Lung (tissue), 11 donors: ENCODE measurements at regions not wholly inside any gene's neighbourhood (a gene's known extent, or its start where the extent isn't known, plus 50 kb on each side); places are given as distances from the start of the nearest gene placed in this dataset.

ENCODE experiments used
- ATAC-seq: fragments of 200-7000 bp; cut with Tn5 transposase; one replicate; pipeline ENCODE4 v1.9.1; 2020; ENCODE audit warnings: moderate number of reproducible peaks; ENCODE audit not compliant: insufficient read depth, low FRiP score
- DNase-seq, 3 donors: peaks; one replicate each; pipeline ENCODE4 v3.0.0-alpha.2; 2013 to 2017
- H3K27ac ChIP-seq, 2 donors: one replicate each; pipeline ENCODE4 v1.5.1; 2013; ENCODE audit warnings: mild to moderate bottlenecking in 2 of 2, moderate library complexity in 2 of 2, control low read depth in 1 of 2, inconsistent platforms in 1 of 2, low read depth in 1 of 2, low read length in 1 of 2
- H3K27me3 ChIP-seq, 3 donors: one replicate each; pipeline ENCODE4 v1.5.1; 2013; ENCODE audit warnings: low read length in 2 of 3; ENCODE audit not compliant: control insufficient read depth in 3 of 3, insufficient read depth in 3 of 3
- H3K36me3 ChIP-seq, 4 donors: one replicate each; pipeline ENCODE4 v1.5.1; 2013; ENCODE audit warnings: low read length in 4 of 4, mild to moderate bottlenecking in 1 of 4, moderate library complexity in 1 of 4; ENCODE audit not compliant: control insufficient read depth in 4 of 4, insufficient read depth in 4 of 4
- H3K4me1 ChIP-seq, 5 donors: one replicate each; pipeline ENCODE4 v1.5.1; 2013; ENCODE audit warnings: low read length in 5 of 5, mild to moderate bottlenecking in 2 of 5, moderate library complexity in 1 of 5; ENCODE audit not compliant: control insufficient read depth in 5 of 5, insufficient read depth in 5 of 5
- H3K4me3 ChIP-seq: one replicate; pipeline ENCODE4 v1.5.1; 2013; ENCODE audit warnings: mild to moderate bottlenecking, control low read depth, moderate library complexity
- H3K9ac ChIP-seq, 2 donors: one replicate each; pipeline ENCODE4 v1.5.1; 2013; ENCODE audit warnings: low read length in 2 of 2, control low read depth in 1 of 2; ENCODE audit not compliant: insufficient read depth in 1 of 2
- H3K9me3 ChIP-seq, 4 donors: one replicate each; pipeline ENCODE4 v1.5.1; 2013; ENCODE audit warnings: low read length in 3 of 4, mild to moderate bottlenecking in 1 of 4, moderate library complexity in 1 of 4; ENCODE audit not compliant: control insufficient read depth in 4 of 4, insufficient read depth in 3 of 4
- WGBS, 2 donors: extraction: QIAGEN DNeasy Blood & Tissue Kit; methylation state at CpG; one replicate each; pipeline ENCODE4 v1.1.7; 2013; 5-methylcytosine and 5-hydroxymethylcytosine counted together
- TF ChIP-seq, protein P1 (sequence below): IDR thresholded peaks from 2 replicates; pipeline ENCODE4 v1.5.1; 2012; ENCODE audit warnings: mild to moderate bottlenecking; ENCODE audit errors: control extremely low read depth, extremely low read depth
- donor health status: control.
- donor health status: control.
- donor health status: Bipolar disorder and iron deficiency.
- donor health status: healthy.
- donor health status: DM: yes; HTN: yes; CAD: no.

GRCh38 chr7:22601408-22601807 is 101.4 kb upstream of the STEAP1B start:
- H3K4me3 ChIP-seq: no peak overlapping the region
- DNase-seq (no peak), ATAC-seq (no peak)
- no peaks in the 10 kb centered on the region for H3K36me3 ChIP-seq
- H3K9me3 ChIP-seq: no peaks in the 10 kb centered on the region
- no peak overlapping the region for H3K9ac ChIP-seq
- TF ChIP-seq, protein P1, sequence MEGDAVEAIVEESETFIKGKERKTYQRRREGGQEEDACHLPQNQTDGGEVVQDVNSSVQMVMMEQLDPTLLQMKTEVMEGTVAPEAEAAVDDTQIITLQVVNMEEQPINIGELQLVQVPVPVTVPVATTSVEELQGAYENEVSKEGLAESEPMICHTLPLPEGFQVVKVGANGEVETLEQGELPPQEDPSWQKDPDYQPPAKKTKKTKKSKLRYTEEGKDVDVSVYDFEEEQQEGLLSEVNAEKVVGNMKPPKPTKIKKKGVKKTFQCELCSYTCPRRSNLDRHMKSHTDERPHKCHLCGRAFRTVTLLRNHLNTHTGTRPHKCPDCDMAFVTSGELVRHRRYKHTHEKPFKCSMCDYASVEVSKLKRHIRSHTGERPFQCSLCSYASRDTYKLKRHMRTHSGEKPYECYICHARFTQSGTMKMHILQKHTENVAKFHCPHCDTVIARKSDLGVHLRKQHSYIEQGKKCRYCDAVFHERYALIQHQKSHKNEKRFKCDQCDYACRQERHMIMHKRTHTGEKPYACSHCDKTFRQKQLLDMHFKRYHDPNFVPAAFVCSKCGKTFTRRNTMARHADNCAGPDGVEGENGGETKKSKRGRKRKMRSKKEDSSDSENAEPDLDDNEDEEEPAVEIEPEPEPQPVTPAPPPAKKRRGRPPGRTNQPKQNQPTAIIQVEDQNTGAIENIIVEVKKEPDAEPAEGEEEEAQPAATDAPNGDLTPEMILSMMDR: no peak
- H3K4me1 ChIP-seq: peaks cover 0 to 8% (median 3%) of the 10 kb centered on the region in 5 donors
- H3K27ac ChIP-seq: no peak overlapping the region
- H3K27me3 ChIP-seq: no peaks in the 10 kb centered on the region

DNA sequence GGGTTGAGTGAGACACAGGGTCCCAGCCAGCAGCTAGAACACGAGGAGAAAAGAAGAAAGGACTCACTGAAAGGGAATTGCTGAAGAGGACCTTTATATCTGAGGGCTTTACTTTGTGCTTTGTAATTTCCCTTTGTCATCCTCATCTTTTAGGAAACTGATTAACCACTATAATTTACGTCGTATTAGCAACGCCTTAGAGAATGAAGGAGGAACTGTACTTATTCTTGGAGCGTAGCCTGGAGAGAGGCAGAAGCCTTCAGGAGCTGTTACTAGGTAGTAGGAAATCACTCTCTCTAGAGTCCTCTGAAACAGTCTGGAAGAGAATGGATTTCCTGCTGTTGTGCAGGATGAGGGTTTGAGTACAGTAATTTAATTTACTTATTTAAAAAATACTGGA is 101.0 kb upstream of the STEAP1B start:
- peak overlapping the region in 1 of 2 donors; percentile 4 for H3K27ac ChIP-seq
- H3K9me3 ChIP-seq: no peaks in the 10 kb centered on the region
- no peak overlapping the region for H3K4me3 ChIP-seq
- TF ChIP-seq, protein P1: no peak
- no peaks in the 10 kb centered on the region for H3K36me3 ChIP-seq
- peaks cover 0 to 8% (median 3%) of the 10 kb centered on the region in 5 donors for H3K4me1 ChIP-seq
- no peak overlapping the region for H3K9ac ChIP-seq
- WGBS, 2 donors: 25 to 51% methylated on average over 5 of the region's 5 CpGs
- ATAC-seq (no peak), DNase-seq (no peak)
- H3K27me3 ChIP-seq: no peaks in the 10 kb centered on the region

DNA sequence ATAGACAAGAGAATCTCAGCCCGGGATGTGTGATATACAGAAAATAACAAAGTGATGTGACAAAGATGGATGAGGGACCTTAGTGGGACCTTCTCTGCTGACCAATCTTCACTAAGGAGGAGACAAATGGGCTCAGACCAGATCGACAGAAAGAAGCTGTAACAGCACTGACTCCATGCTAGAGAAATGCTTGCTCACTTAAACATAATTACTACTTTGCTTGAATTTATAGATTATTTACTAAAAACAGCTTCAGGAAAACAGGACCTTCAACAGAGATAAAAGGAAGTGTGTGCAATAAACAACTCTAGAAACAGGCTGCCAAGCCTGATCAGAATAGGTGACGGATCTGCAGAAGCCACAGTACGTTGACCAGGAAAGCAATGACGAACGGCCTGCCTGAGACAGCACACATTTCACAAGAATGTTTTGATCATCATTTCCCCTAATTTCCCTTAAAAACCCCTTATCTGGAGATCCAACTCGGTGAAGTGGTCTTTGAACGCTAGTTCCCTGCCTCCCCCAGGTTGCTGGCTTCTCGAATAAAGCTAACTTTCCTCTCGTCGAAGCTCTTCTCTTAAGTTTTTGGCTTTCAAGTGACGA is 98.4 kb upstream of the STEAP1B start:
- ATAC-seq: no peak
- Histone ChIP-seq H3K9ac (no peak overlapping the region), H3K27me3 (no peaks in the 10 kb centered on the region), H3K4me1 (peaks cover 0 to 8% (median 3%) of the 10 kb centered on the region in 5 donors), H3K36me3 (no peaks in the 10 kb centered on the region), H3K9me3 (no peaks in the 10 kb centered on the region), H3K4me3 (no peak overlapping the region), H3K27ac (no peak overlapping the region)
- no peak for DNase-seq
- TF ChIP-seq, protein P1: no peak
- 43 to 64% methylated on average over 12 of the region's 12 CpGs for WGBS, 2 donors

GRCh38 chr7:22597844-22598243 is 97.9 kb upstream of the STEAP1B start:
- H3K4me1 ChIP-seq: peaks cover under 1 to 8% (median 3%) of the 10 kb centered on the region in 5 donors
- no peak overlapping the region for H3K4me3 ChIP-seq
- no peak overlapping the region for H3K27ac ChIP-seq
- no peaks in the 10 kb centered on the region for H3K36me3 ChIP-seq
- TF ChIP-seq, protein P1: no peak
- no peaks in the 10 kb centered on the region for H3K27me3 ChIP-seq
- no peaks in the 10 kb centered on the region for H3K9me3 ChIP-seq
- 81 to 84% methylated on average over 3 of the region's 3 CpGs for WGBS, 2 donors
- DNase-seq (no peak), ATAC-seq (no peak)
- no peak overlapping the region for H3K9ac ChIP-seq
